GM12864 (cell line): ENCODE measurements at regions not wholly inside any gene's neighbourhood (a gene's known extent, or its start where the extent isn't known, plus 50 kb on each side); places are given as distances from the start of the nearest gene placed in this dataset.

Source experiments
- DNase-seq: peaks from one replicate; pipeline ENCODE4 v3.0.0-alpha.2; 2011; ENCODE audit warnings: low read depth
- H3K4me3 ChIP-seq: 2 replicates; pipeline ENCODE4 v1.5.1; 2011; ENCODE audit warnings: mild to moderate bottlenecking, low read depth, low read length, control low read depth
- TF ChIP-seq, protein P1 (sequence below): IDR thresholded peaks from 2 replicates; pipeline ENCODE4 v1.5.1; 2011; ENCODE audit warnings: low read depth, mild to moderate bottlenecking, moderate library complexity, low read length, control low read depth, inconsistent platforms; ENCODE audit errors: missing control alignments

DNA sequence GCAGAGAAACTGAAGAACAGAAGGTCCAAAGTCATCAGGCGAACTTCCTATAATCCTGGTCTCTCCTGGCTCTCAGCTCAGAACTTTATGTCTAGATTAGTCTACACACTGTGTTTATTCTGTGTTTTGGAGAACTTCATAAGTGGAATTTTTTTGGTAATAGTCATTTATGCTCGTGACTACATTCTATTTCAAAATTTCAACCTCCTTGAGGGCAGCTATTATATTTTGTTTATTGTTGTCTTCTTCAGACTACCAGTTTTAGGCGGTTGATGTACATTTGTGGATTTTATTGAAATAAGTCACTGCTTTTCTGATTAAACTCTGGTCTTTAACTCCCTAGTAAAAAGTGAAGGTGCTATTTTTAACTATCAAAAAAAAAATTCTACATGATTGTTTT, 816.6 kb downstream of the SATB2 start:
- TF ChIP-seq, protein P1, sequence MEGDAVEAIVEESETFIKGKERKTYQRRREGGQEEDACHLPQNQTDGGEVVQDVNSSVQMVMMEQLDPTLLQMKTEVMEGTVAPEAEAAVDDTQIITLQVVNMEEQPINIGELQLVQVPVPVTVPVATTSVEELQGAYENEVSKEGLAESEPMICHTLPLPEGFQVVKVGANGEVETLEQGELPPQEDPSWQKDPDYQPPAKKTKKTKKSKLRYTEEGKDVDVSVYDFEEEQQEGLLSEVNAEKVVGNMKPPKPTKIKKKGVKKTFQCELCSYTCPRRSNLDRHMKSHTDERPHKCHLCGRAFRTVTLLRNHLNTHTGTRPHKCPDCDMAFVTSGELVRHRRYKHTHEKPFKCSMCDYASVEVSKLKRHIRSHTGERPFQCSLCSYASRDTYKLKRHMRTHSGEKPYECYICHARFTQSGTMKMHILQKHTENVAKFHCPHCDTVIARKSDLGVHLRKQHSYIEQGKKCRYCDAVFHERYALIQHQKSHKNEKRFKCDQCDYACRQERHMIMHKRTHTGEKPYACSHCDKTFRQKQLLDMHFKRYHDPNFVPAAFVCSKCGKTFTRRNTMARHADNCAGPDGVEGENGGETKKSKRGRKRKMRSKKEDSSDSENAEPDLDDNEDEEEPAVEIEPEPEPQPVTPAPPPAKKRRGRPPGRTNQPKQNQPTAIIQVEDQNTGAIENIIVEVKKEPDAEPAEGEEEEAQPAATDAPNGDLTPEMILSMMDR = no peak
- DNase-seq = no peak
- no peak overlapping the region for H3K4me3 ChIP-seq

DNA sequence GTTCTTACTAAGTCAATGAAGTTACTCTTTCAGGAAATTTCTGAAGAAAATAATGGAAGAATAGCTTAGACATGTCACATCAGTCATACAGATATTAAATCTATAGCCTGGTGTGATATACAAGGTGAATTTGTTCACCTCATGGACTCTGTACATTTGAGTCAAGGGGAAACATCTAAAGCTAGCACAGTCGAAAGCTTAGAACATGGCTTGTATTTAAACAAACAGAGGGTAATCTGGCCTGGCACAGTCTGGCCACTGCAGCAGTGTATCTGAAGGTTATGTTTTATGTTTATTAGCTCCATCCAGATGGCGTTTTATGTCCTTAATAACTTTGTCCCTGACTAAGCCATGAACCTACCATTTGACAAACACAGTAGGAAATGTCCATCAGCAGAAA, 817.3 kb downstream of the SATB2 start:
- H3K4me3 ChIP-seq = no peak overlapping the region
- TF ChIP-seq, protein P1 = no peak
- no peak for DNase-seq

DNA sequence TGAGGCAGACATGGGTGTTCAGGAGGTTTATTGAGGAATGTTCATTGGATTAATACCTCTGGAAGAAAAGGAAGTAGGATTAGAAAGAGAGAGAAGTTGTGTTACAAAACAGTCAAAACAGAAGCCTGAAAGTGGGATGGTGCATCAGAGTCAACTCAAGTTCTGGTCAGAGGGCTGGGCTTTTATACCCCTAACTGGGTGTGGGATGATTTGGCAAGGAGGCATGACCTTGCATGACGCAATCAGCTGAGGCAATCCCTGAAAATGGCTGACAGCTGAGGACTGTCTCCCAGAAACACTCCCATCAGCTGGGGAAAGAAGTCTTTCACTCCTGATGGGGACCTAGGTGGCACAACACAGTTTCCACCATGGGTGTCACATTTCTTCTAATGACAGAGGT, 818.2 kb downstream of the SATB2 start:
- no peak for DNase-seq
- TF ChIP-seq, protein P1 = no peak
- H3K4me3 ChIP-seq = no peak overlapping the region

DNA sequence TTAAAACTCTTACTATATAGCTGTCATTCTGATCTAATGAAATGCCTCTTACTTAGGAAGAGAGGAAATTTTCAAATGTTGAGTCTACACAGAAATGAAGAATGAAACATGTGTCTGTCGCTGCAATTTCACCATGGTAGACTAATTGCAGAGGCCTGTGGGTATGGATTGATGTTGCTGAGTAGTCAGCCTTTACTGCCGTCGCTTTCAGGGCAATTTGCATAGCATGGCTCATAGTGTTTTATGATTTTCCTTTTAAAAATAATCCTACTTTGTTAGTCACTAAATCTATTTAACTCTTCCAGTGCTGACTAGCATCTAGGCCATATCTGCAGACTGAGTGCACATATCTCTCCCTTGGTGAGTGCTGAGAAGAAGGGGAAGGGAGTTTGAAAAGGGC, 819.2 kb downstream of the SATB2 start:
- TF ChIP-seq, protein P1 = no peak
- no peak overlapping the region for H3K4me3 ChIP-seq
- DNase-seq = no peak

DNA sequence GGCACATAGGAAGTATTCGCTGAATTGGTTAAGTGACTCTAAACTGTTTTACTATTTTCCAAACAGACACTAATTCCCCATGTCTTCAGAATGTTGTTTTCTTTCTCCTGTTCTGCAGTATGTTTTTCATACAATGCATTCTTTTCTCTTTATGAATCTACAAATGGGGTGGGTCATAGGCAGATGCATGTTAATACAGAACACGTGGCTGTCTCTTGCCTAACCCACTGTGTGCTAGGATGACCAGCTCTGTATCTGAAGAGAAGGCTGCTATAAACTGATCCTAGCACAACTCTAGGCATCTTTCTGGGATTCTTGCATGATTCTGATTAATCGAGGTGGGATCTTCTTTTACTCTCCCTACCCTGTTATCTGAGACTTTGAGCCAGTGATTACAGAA, 826.0 kb downstream of the PLCL1 start:
- no peak for DNase-seq
- TF ChIP-seq, protein P1 = no peak
- no peak overlapping the region for H3K4me3 ChIP-seq

DNA sequence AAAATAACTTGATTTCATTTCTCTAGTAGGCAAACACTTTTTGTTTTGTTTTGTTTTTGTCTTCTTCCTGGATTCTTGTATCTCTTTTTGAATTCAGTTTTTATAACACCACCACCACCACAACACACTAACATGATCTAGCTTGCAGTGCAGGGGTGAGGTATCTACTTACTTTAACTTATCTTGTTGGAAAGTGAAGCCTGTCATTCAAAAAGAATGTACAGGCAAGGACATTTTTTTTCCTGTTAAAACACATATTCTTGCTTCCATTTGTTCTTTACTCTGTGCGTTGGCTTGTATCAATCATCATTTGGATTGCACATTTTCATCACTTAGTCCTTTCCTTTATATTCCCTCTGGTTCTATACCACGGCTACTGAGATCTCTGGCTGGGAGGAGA, 824.2 kb downstream of the PLCL1 start:
- TF ChIP-seq, protein P1 = no peak
- no peak overlapping the region for H3K4me3 ChIP-seq
- DNase-seq = no peak

DNA sequence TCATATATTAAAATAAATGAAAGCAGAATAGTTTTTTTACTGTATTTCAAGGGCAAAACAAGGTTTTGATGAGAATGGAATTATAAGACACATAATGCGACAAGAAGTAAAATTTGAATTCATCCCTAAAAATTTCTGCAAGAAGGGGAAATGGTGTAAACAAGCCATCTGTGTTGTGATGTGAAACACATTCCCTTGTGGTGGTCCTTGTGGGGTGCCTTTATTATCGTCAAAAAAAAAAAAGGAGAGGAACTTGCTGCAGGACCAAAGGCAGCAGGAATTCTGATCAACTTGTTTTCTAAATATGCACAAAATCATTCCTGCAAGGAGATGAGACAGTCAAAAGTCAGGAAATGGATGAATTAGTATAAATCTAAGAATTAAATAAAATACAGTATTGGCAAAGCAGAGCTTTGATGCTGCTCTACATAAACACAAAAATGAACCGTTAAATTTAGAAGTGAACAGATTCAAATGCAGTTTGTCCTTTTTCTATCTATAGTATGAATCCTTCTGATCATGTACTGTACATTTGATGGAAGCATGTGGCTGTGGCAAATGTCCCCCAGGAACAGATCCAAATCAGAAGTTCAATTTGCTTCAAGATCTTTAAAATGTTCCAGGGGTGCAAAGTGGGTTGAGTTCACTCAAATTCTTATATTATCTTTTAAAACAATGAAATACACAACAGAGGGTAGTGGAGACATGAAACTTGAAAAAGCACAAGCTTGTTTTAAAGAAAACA, 818.8 kb downstream of the PLCL1 start:
- H3K4me3 ChIP-seq = no peak overlapping the region
- no peak for DNase-seq
- TF ChIP-seq, protein P1 = no peak
